T-cell (primary cell): ENCODE measurements at regions not wholly inside any gene's neighbourhood (a gene's known extent, or its start where the extent isn't known, plus 50 kb on each side); places are given as distances from the start of the nearest gene placed in this dataset.

Experiments used
- ATAC-seq, 4 experiments: fragments of 200-7000 bp in 3 of 4; fragments of 150-1000 bp in 1 of 4; cut with Tn5 transposase; replicated peaks in 1 of 4; 1 replicate in 3 of 4; 2 replicates in 1 of 4; pipeline ENCODE4 v1.10.0; 2021; ENCODE audit warnings: moderate library complexity in 3 of 4, mild to moderate bottlenecking in 2 of 4, moderate number of reproducible peaks in 1 of 4
- CTCF ChIA-PET, 2 donors: fragments of 300-600 bp; sonication (Branson Sonifier 250); formaldehyde crosslinking; loops; one replicate each; lab custom pipeline; 2022; ENCODE audit warnings: antibody characterized with exemption in 2 of 2; lab: Charles Lee
- POLR2A ChIA-PET, 2 donors: fragments of 300-600 bp; sonication (Branson Sonifier 250); formaldehyde crosslinking; loops; one replicate each; lab custom pipeline; 2022; ENCODE audit warnings: antibody characterized with exemption in 2 of 2; lab: Charles Lee
- DNase-seq, 35 experiments: peaks; one replicate each; pipeline versions ENCODE4 v3.0.0 to v3.0.0-alpha.2; 2013 to 2023
- H3K27ac ChIP-seq: one replicate; pipeline ENCODE4 v1.5.1; 2013; ENCODE audit warnings: low read length
- H3K27me3 ChIP-seq, 2 experiments: replicated peaks in 1 of 2; 1 replicate in 1 of 2; 2 replicates in 1 of 2; pipeline versions ENCODE4 v1.6.1 to v1.7.0; 2013; ENCODE audit warnings: low read length in 1 of 2, mixed read lengths in 1 of 2; ENCODE audit not compliant: control insufficient read depth in 2 of 2, insufficient read depth in 2 of 2; ENCODE audit errors: extremely low read depth in 1 of 2
- H3K36me3 ChIP-seq, 2 donors: 1 replicate in 1 of 2; 2 replicates in 1 of 2; pipeline versions ENCODE4 v1.6.1 to v1.7.0; 2013; ENCODE audit warnings: low read length in 1 of 2; ENCODE audit not compliant: control insufficient read depth in 2 of 2, insufficient read depth in 1 of 2; ENCODE audit errors: extremely low read depth in 1 of 2
- H3K4me1 ChIP-seq, 2 experiments: 1 replicate in 1 of 2; 2 replicates in 1 of 2; pipeline versions ENCODE4 v1.6.1 to v1.7.0; 2013; ENCODE audit warnings: low read length in 2 of 2, mixed read lengths in 1 of 2; ENCODE audit not compliant: insufficient read depth in 2 of 2, control insufficient read depth in 1 of 2; ENCODE audit errors: extremely low read depth in 1 of 2
- H3K4me3 ChIP-seq, 2 donors: 1 replicate in 1 of 2; 2 replicates in 1 of 2; pipeline versions ENCODE4 v1.5.1 to v1.7.0; 2013; ENCODE audit warnings: mild to moderate bottlenecking in 2 of 2, low read length in 1 of 2, moderate library complexity in 1 of 2; ENCODE audit not compliant: control insufficient read depth in 1 of 2; ENCODE audit errors: extremely low read depth in 1 of 2
- H3K9me3 ChIP-seq: 2 replicates; pipeline ENCODE4 v1.7.0; 2013
- H3K27ac Mint-ChIP-seq, 2 donors: one replicate each; pipeline ENCODE4 v1.8.0; 2020 to 2021; ENCODE audit warnings: mild to moderate bottlenecking in 2 of 2, mixed read lengths in 2 of 2
- H3K27me3 Mint-ChIP-seq, 2 donors: one replicate each; pipeline ENCODE4 v1.8.0; 2021 to 2022; ENCODE audit warnings: mixed read lengths in 2 of 2
- H3K36me3 Mint-ChIP-seq: one replicate; pipeline ENCODE4 v1.8.0; 2021; ENCODE audit warnings: mixed read lengths
- H3K4me1 Mint-ChIP-seq, 3 donors: one replicate each; pipeline ENCODE4 v1.8.0; 2020 to 2022; ENCODE audit warnings: mixed read lengths in 3 of 3, mild to moderate bottlenecking in 1 of 3
- H3K4me3 Mint-ChIP-seq, 3 donors: one replicate each; pipeline ENCODE4 v1.8.0; 2020 to 2022; ENCODE audit warnings: mild to moderate bottlenecking in 3 of 3, mixed read lengths in 3 of 3, moderate library complexity in 3 of 3
- H3K9me3 Mint-ChIP-seq, 3 donors: one replicate each; pipeline ENCODE4 v1.8.0; 2020 to 2022; ENCODE audit warnings: mixed read lengths in 3 of 3
- WGBS: methylation state at CpG from one replicate; pipeline ENCODE4 v1.1.5; 2013; ENCODE audit warnings: missing lambda C conversion rate; ENCODE audit not compliant: insufficient coverage; 5-methylcytosine and 5-hydroxymethylcytosine counted together

GRCh38 chr16:6625606-6626005, 707.0 kb upstream of the RBFOX1 start:
- H3K36me3 ChIP-seq, result no peaks in the 10 kb centered on the region
- no peak overlapping the region for H3K4me3 ChIP-seq
- no peaks in the 10 kb centered on the region for H3K4me1 ChIP-seq
- no peak for DNase-seq
- Mint-ChIP-seq H3K9me3 (peaks cover 9 to 15% (median 11%) of the 10 kb centered on the region in 3 donors), H3K27ac (no peak overlapping the region), H3K4me1 (no peaks in the 10 kb centered on the region), H3K36me3 (no peaks in the 10 kb centered on the region), H3K4me3 (no peak overlapping the region), H3K27me3 (no peaks in the 10 kb centered on the region)
- CTCF ChIA-PET, result interaction anchor here (0.6 kb wide), 2 partner anchors 681 to 1136 kb away, joined by 4 to 5 read pairs; no protein-coding TSS in a partner anchor
- POLR2A ChIA-PET, result no interaction called here
- 80% methylated on average over 1 of the region's 3 CpGs for WGBS
- no peaks in the 10 kb centered on the region for H3K27me3 ChIP-seq
- no peak overlapping the region for H3K27ac ChIP-seq
- H3K9me3 ChIP-seq, result no peaks in the 10 kb centered on the region
- no peak for ATAC-seq

DNA sequence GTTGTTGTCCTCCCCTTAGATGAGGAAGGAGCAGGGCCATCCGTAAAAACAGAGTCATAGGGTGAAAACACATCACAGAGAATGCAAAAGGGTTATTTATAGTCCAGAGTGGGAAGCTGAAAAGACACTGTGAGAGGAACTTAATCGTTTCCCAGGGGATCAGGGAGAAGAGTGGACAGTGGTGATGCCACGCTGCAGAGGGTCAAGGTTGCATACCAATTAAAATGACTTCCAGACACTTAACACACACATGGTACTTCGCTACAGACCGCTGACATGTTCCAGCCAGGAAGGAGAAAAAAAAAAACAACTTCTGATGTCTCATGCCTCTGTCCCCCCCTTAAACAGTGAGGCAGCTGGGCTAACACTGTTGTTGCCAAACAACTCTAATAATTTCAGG, 713.8 kb upstream of the RBFOX1 start:
- no peaks in the 10 kb centered on the region for H3K9me3 ChIP-seq
- peaks cover 16 to 17% (median 17%) of the 10 kb centered on the region in 3 donors for H3K9me3 Mint-ChIP-seq
- H3K27me3 Mint-ChIP-seq, result no peaks in the 10 kb centered on the region
- no peak overlapping the region for H3K4me3 ChIP-seq
- ChIA-PET CTCF (no interaction called here), POLR2A (no interaction called here)
- H3K4me3 Mint-ChIP-seq, result no peak overlapping the region
- no peak overlapping the region for H3K27ac Mint-ChIP-seq
- H3K36me3 Mint-ChIP-seq, result no peaks in the 10 kb centered on the region
- no peaks in the 10 kb centered on the region for H3K4me1 Mint-ChIP-seq
- ATAC-seq (no peak), DNase-seq (no peak)
- no peaks in the 10 kb centered on the region for H3K36me3 ChIP-seq
- H3K27me3 ChIP-seq, result no peaks in the 10 kb centered on the region
- H3K4me1 ChIP-seq, result no peaks in the 10 kb centered on the region
- WGBS, result 75% methylated on average over 2 of the region's 5 CpGs
- no peak overlapping the region for H3K27ac ChIP-seq

- H3K4me3 Mint-ChIP-seq, result no peak overlapping the region
- ATAC-seq, result no peak
- no peaks in the 10 kb centered on the region for H3K36me3 Mint-ChIP-seq
- WGBS, result 84% methylated on average over 4 of the region's 6 CpGs
- Histone ChIP-seq H3K36me3 (no peaks in the 10 kb centered on the region), H3K27me3 (no peaks in the 10 kb centered on the region), H3K4me3 (no peak overlapping the region), H3K9me3 (no peaks in the 10 kb centered on the region), H3K4me1 (no peaks in the 10 kb centered on the region), H3K27ac (no peak overlapping the region)
- ChIA-PET CTCF (no interaction called here), POLR2A (no interaction called here)
- H3K9me3 Mint-ChIP-seq, result peaks cover 13 to 19% (median 14%) of the 10 kb centered on the region in 3 donors
- no peak overlapping the region for H3K27ac Mint-ChIP-seq
- no peaks in the 10 kb centered on the region for H3K4me1 Mint-ChIP-seq
- no peak for DNase-seq
- H3K27me3 Mint-ChIP-seq, result no peaks in the 10 kb centered on the region
These were observed 715.9 kb upstream of the RBFOX1 start for GRCh38 chr16:6616746-6617145.

DNA sequence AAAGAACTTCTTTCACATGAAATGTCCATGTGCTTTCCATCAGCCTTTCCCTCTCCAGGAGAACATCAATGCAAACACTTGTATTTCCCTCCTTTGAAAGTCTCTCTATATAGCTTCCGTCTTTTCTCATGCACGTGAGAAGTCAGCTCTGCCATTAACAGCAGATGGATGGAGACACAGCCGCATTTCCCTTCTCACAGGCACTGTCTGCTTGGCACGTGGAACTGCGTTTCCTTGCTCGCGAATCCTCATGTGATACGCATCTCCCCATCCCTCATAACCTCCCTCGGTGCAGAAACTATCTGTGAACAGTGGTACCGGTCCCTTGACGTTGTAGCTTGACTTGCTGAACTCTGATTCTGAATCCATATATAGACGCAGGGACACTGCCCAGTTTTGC, 717.0 kb upstream of the RBFOX1 start:
- Histone ChIP-seq H3K27me3 (no peaks in the 10 kb centered on the region), H3K4me3 (no peak overlapping the region), H3K27ac (no peak overlapping the region), H3K9me3 (no peaks in the 10 kb centered on the region), H3K4me1 (no peaks in the 10 kb centered on the region), H3K36me3 (no peaks in the 10 kb centered on the region)
- Mint-ChIP-seq H3K9me3 (peaks cover 8 to 19% (median 13%) of the 10 kb centered on the region in 3 donors), H3K27ac (no peak overlapping the region), H3K4me3 (no peak overlapping the region), H3K36me3 (no peaks in the 10 kb centered on the region), H3K4me1 (no peaks in the 10 kb centered on the region), H3K27me3 (no peaks in the 10 kb centered on the region)
- 73% methylated on average over 12 of the region's 12 CpGs for WGBS
- ChIA-PET POLR2A (no interaction called here), CTCF (no interaction called here)
- ATAC-seq (no peak), DNase-seq (no peak)

DNA sequence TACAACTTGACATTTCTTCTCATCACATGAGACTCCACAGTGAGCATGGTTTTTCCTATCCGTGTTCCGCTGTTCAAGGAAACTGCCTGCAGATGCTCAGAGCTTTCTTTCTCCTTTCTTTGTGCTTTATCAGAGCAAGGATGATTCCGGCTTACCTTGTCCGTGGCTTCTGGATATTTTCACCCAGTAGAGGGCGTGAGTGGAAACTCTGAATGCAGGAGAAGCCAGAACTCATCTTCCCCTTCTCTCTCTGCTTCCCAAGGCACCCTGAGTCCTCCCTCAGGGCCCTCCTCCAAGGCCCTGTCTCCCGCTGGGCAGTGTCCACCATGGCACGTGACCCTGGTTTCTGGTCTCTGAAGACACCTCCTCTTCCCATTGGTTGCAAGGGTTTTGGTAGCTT, 721.1 kb upstream of the RBFOX1 start:
- H3K36me3 Mint-ChIP-seq, result no peaks in the 10 kb centered on the region
- WGBS, result 59% methylated on average over 2 of the region's 7 CpGs
- DNase-seq (no peak), ATAC-seq (no peak)
- H3K27me3 Mint-ChIP-seq, result no peaks in the 10 kb centered on the region
- Histone ChIP-seq H3K27ac (no peak overlapping the region), H3K36me3 (no peaks in the 10 kb centered on the region), H3K4me1 (no peaks in the 10 kb centered on the region), H3K27me3 (no peaks in the 10 kb centered on the region), H3K9me3 (no peaks in the 10 kb centered on the region), H3K4me3 (no peak overlapping the region)
- H3K9me3 Mint-ChIP-seq, result peaks cover under 1 to 16% (median 5%) of the 10 kb centered on the region in 3 donors
- ChIA-PET CTCF (no interaction called here), POLR2A (no interaction called here)
- no peak overlapping the region for H3K4me3 Mint-ChIP-seq
- H3K27ac Mint-ChIP-seq, result no peak overlapping the region
- H3K4me1 Mint-ChIP-seq, result no peaks in the 10 kb centered on the region

DNA sequence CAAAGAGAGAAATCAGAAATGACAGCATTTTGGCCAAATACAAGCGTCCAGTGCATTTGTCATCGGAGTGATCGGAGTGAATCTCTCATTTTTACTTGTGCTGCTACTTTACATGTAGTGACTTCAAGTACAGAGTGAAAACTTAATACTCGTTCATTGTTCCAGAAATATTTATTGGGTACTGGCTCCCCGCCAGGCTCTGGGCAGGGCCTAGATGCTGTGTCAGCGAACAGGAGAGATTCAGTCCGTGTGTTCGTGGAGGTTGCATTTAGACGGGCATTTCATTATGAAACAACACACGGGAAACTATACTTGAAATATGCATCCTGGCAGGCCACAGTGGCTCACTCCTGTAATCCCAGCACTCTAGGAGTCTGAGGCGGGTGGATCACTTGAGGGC, 727.2 kb upstream of the RBFOX1 start:
- no peak overlapping the region for H3K4me3 Mint-ChIP-seq
- 83% methylated on average over 10 of the region's 11 CpGs for WGBS
- no peaks in the 10 kb centered on the region for H3K36me3 ChIP-seq
- no peak overlapping the region for H3K4me3 ChIP-seq
- no peaks in the 10 kb centered on the region for H3K27me3 Mint-ChIP-seq
- no peaks in the 10 kb centered on the region for H3K9me3 ChIP-seq
- H3K9me3 Mint-ChIP-seq, result peaks cover 0 to 20% (median 3%) of the 10 kb centered on the region in 3 donors
- no peaks in the 10 kb centered on the region for H3K4me1 Mint-ChIP-seq
- CTCF ChIA-PET, result no interaction called here
- H3K36me3 Mint-ChIP-seq, result no peaks in the 10 kb centered on the region
- DNase-seq, result no peak
- no peaks in the 10 kb centered on the region for H3K4me1 ChIP-seq
- POLR2A ChIA-PET, result no interaction called here
- no peak overlapping the region for H3K27ac ChIP-seq
- no peaks in the 10 kb centered on the region for H3K27me3 ChIP-seq
- no peak for ATAC-seq
- no peak overlapping the region for H3K27ac Mint-ChIP-seq

DNA sequence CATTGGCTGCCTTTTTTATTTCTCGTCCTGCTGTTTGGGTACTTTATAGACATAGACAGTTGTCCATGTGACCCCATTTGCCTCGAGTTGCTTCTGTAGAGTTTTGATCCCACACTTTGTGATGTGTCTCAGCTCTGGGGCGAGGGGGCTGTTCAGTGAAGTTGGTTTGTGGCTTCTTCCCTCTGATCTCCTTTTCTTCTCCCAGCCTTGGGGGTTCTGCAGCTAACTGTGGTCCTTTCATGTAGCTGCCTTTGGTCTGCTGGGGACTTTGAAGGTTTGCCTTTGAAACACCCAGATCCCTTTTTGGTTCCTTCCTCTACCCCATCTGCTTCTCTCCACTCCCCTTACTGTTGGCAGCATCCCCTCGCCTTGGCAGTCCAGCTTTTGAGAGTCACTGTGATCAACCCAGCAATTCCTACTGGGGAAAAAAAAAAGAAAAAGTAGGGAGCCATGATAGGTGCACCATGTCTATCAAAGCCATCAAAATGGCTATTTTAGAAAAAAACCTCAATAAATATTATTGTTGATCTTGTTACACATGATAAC, 728.8 kb upstream of the RBFOX1 start:
- Mint-ChIP-seq H3K4me3 (no peak overlapping the region), H3K27me3 (no peaks in the 10 kb centered on the region), H3K9me3 (peaks cover 0 to 17% (median 3%) of the 10 kb centered on the region in 3 donors), H3K36me3 (no peaks in the 10 kb centered on the region), H3K27ac (no peak overlapping the region), H3K4me1 (no peaks in the 10 kb centered on the region)
- no peaks in the 10 kb centered on the region for H3K4me1 ChIP-seq
- H3K27me3 ChIP-seq, result no peaks in the 10 kb centered on the region
- POLR2A ChIA-PET, result no interaction called here
- no peaks in the 10 kb centered on the region for H3K9me3 ChIP-seq
- DNase-seq (no peak), ATAC-seq (no peak)
- H3K4me3 ChIP-seq, result no peak overlapping the region
- H3K36me3 ChIP-seq, result no peaks in the 10 kb centered on the region
- no peak overlapping the region for H3K27ac ChIP-seq
- CTCF ChIA-PET, result no interaction called here
- no CpG with 5 or more reads among the region's 4 CpGs for WGBS
